Vagina (tissue), 2 donors: ENCODE measurements at regions not wholly inside any gene's neighbourhood (a gene's known extent, or its start where the extent isn't known, plus 50 kb on each side); places are given as distances from the start of the nearest gene placed in this dataset.

Experiments used
- DNase-seq, 2 donors: peaks; one replicate each; pipeline ENCODE4 v3.0.0-alpha.2; 2017; ENCODE audit errors: extremely low spot score in 2 of 2
- H3K27ac ChIP-seq: fragments of 200-600 bp; sonication (generic); one replicate; pipeline ENCODE4 v1.5.1; 2019
- H3K27me3 ChIP-seq: fragments of 200-600 bp; sonication (generic); one replicate; pipeline ENCODE4 v1.5.1; 2019
- H3K36me3 ChIP-seq, 2 donors: fragments of 200-600 bp; sonication (generic); one replicate each; pipeline ENCODE4 v1.5.1; 2017 to 2019
- H3K4me1 ChIP-seq: fragments of 200-600 bp; sonication (generic); one replicate; pipeline ENCODE4 v1.5.1; 2019
- H3K4me3 ChIP-seq, 2 donors: fragments of 200-600 bp; sonication (generic); 1 replicate in 1 of 2; 2 replicates in 1 of 2; pipeline ENCODE4 v1.5.1; 2016 to 2019
- H3K9me3 ChIP-seq: fragments of 200-600 bp; sonication (generic); one replicate; pipeline ENCODE4 v1.5.1; 2019
- POLR2A ChIP-seq, 2 donors: fragments of 450-650 bp; IDR thresholded peaks; one replicate each; pipeline ENCODE4 v1.6.1; 2017; ENCODE audit warnings: antibody characterized with exemption in 2 of 2, mild to moderate bottlenecking in 2 of 2, moderate library complexity in 2 of 2
- POLR2AphosphoS5 ChIP-seq, 2 donors: sonication (generic); formaldehyde crosslinking; IDR thresholded peaks; one replicate each; pipeline ENCODE4 v1.9.0; 2017; ENCODE audit warnings: antibody characterized with exemption in 2 of 2, mild to moderate bottlenecking in 2 of 2, low read depth in 1 of 2; ENCODE audit not compliant: insufficient read depth in 1 of 2
- intact Hi-C: fragments of 100-400 bp; cut with DNase I; formaldehyde crosslinking; loops from one replicate; pipeline ENCODE4 v1.15.1; 2023
- TF ChIP-seq, protein P1 (sequence below), 3 experiments: fragments of 450-650 bp in 2 of 3; fragments of 200-600 bp in 1 of 3; sonication (generic) in 1 of 3; IDR thresholded peaks; one replicate each; pipeline ENCODE4 v1.5.1; 2017 to 2019; ENCODE audit warnings: antibody characterized with exemption in 3 of 3, mild to moderate bottlenecking in 2 of 3, moderate library complexity in 2 of 3

DNA sequence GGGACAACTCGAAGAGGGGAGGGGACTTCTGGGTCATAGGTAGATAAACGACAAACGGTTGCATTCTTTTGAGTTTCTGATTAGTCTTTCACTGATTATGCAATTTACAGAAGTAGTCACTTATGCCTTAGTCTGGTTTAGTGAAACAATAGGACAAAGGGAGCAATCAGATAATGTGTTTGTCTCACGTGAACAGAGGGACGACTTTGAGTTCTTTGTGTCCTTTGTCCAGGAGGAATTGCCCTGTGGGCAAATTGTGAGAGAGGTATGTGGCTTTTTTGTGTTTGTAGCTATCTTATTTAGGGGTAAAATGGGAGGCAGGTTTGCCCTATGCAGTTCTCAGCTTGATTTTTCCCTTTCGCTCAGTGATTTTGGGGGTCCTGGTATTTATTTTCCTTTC is 362.9 kb upstream of the PCDH20 start:
- no peak overlapping the region for H3K27ac ChIP-seq
- TF ChIP-seq, protein P1, sequence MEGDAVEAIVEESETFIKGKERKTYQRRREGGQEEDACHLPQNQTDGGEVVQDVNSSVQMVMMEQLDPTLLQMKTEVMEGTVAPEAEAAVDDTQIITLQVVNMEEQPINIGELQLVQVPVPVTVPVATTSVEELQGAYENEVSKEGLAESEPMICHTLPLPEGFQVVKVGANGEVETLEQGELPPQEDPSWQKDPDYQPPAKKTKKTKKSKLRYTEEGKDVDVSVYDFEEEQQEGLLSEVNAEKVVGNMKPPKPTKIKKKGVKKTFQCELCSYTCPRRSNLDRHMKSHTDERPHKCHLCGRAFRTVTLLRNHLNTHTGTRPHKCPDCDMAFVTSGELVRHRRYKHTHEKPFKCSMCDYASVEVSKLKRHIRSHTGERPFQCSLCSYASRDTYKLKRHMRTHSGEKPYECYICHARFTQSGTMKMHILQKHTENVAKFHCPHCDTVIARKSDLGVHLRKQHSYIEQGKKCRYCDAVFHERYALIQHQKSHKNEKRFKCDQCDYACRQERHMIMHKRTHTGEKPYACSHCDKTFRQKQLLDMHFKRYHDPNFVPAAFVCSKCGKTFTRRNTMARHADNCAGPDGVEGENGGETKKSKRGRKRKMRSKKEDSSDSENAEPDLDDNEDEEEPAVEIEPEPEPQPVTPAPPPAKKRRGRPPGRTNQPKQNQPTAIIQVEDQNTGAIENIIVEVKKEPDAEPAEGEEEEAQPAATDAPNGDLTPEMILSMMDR (IDR thresholded peaks at IDR 0.05) = no peak
- TF ChIP-seq POLR2A (IDR thresholded peaks at IDR 0.05) (no peak), POLR2AphosphoS5 (IDR thresholded peaks at IDR 0.05; ENCODE audit: insufficient read depth in 1 of 2, low read depth in 1 of 2) (no peak)
- no peaks in the 10 kb centered on the region for H3K27me3 ChIP-seq
- H3K4me3 ChIP-seq = no peak overlapping the region
- no peaks in the 10 kb centered on the region for H3K9me3 ChIP-seq
- DNase-seq = no peak
- intact Hi-C loops = no loop called here
- no peaks in the 10 kb centered on the region for H3K36me3 ChIP-seq
- no peaks in the 10 kb centered on the region for H3K4me1 ChIP-seq

DNA sequence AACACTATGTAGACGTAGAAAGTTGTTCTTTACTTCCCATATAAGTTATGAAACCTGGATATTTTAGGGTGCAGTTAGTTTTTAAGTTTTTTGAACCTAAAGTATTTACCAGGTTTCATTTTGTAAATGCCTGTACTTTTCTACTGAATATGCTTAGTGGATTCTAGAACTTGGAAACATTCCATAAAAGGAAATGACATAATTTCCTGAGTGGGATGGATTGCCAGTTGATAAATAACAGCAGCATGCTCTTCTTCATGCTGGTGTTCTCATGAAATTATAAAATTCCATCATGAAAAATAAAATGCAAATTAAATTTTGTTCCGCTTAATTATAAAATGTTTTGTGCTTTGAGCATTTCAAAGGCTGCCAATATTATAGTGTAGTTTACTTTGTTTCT is 362.2 kb upstream of the PCDH20 start:
- Histone ChIP-seq H3K4me3 (no peak overlapping the region), H3K27me3 (no peaks in the 10 kb centered on the region), H3K27ac (no peak overlapping the region), H3K36me3 (no peaks in the 10 kb centered on the region), H3K4me1 (no peaks in the 10 kb centered on the region), H3K9me3 (no peaks in the 10 kb centered on the region)
- intact Hi-C loops = no loop called here
- TF ChIP-seq POLR2A (IDR thresholded peaks at IDR 0.05) (no peak), POLR2AphosphoS5 (IDR thresholded peaks at IDR 0.05; ENCODE audit: insufficient read depth in 1 of 2, low read depth in 1 of 2) (no peak)
- TF ChIP-seq, protein P1 (IDR thresholded peaks at IDR 0.05) = no peak
- DNase-seq = no peak

DNA sequence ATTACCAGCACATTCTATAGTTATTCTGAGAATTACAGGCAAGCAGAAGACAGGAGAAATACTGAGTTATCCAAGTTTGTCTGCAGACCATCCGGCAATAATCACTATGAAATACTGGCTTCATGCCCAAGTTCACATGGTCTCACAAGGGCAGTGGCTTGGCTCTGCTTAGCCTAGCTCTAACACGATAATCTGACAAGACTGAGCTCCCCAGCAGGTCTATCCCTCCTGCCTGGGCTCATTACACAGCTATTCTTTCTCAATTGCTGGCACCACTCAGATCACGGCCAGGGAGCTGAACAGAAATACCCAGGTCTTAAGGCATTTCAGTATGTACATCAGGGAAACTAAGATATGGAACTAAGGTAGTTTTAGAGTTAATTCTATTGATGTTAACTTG is 361.6 kb upstream of the PCDH20 start:
- Histone ChIP-seq H3K4me1 (no peaks in the 10 kb centered on the region), H3K9me3 (no peaks in the 10 kb centered on the region), H3K36me3 (no peaks in the 10 kb centered on the region), H3K27ac (no peak overlapping the region), H3K27me3 (no peaks in the 10 kb centered on the region), H3K4me3 (no peak overlapping the region)
- TF ChIP-seq POLR2A (IDR thresholded peaks at IDR 0.05) (no peak), POLR2AphosphoS5 (IDR thresholded peaks at IDR 0.05; ENCODE audit: insufficient read depth in 1 of 2, low read depth in 1 of 2) (no peak)
- TF ChIP-seq, protein P1 (IDR thresholded peaks at IDR 0.05) = no peak
- intact Hi-C loops = no loop called here
- no peak for DNase-seq

DNA sequence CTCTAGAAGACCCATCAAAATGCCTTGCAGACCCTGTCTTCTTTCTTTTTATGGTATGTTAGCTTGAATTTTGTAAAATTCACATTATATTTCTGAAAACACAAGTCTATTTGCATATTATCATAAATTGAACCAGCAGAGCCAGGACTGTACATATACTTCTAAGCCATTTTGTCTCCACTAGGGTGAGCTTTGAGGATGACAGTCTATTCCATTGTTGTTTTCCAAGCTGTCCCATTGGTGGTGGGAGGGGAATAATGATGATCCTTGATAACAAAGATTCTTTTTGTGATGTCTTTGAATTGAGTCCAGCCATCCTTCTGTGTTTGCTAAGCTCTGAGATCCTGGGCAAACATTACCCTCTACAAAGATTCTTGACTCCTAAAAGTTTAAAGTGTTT is 359.3 kb upstream of the PCDH20 start:
- intact Hi-C loops = no loop called here
- H3K4me1 ChIP-seq = no peaks in the 10 kb centered on the region
- H3K36me3 ChIP-seq = no peaks in the 10 kb centered on the region
- H3K4me3 ChIP-seq = no peak overlapping the region
- H3K27ac ChIP-seq = no peak overlapping the region
- TF ChIP-seq POLR2A (IDR thresholded peaks at IDR 0.05) = no peak
- no peak for TF ChIP-seq POLR2AphosphoS5 (IDR thresholded peaks at IDR 0.05; ENCODE audit: insufficient read depth in 1 of 2, low read depth in 1 of 2)
- TF ChIP-seq, protein P1 (IDR thresholded peaks at IDR 0.05) = no peak
- no peaks in the 10 kb centered on the region for H3K27me3 ChIP-seq
- DNase-seq = no peak
- H3K9me3 ChIP-seq = no peaks in the 10 kb centered on the region

DNA sequence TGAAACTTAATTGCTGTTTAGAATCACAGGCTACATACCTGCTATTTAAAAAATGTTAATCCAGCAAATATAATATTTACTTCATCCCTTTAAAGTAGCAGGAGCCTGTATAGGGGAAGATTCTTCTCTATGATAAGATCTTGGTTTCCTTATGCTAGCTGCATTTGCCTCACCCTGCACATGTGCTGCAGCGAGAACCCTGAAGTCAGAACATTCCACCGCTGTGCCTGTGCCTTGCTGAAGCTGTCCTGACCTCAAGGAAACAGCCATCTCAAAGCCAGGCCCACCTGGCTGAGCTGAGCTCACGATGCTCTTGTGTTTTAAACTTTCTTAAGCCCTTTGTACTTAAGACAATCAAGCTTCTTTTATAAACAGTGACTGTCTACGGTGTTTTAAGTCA is 355.0 kb upstream of the PCDH20 start:
- no peak for DNase-seq
- intact Hi-C loops = no loop called here
- Histone ChIP-seq H3K27me3 (no peaks in the 10 kb centered on the region), H3K27ac (no peak overlapping the region), H3K36me3 (no peaks in the 10 kb centered on the region), H3K9me3 (no peaks in the 10 kb centered on the region), H3K4me3 (no peak overlapping the region), H3K4me1 (no peaks in the 10 kb centered on the region)
- TF ChIP-seq, protein P1 (IDR thresholded peaks at IDR 0.05) = no peak
- no peak for TF ChIP-seq POLR2A (IDR thresholded peaks at IDR 0.05)
